ENCODE measurements at regions not wholly inside any gene's neighbourhood (a gene's known extent, or its start where the extent isn't known, plus 50 kb on each side); places are given as distances from the start of the nearest gene placed in this dataset.
"Not testable (repeated sequence)": the region's sequence is repeated elsewhere in the genome, so short reads cannot be mapped to it uniquely, and the experiment has no call there.

DNA sequence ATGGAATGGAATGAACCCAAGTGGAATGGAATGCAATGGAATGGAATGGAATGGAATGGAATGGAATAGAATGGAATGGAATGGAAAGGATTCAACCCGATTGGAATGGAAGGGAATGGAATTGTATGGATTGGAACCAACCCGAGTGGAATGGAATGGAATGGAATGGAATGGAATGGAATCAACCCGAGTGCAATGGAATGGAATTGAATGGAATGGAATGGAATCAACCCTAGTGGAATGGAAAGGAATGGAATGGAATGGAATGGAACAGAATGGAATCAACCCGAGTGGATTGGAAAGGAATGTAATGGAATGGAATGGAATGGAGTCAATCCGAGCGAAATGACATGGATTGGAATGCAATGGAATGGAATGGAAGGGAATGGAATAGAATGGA lies 1144.9 kb downstream of the RPIA start:
- not testable (repeated sequence) for H3K4me2 ChIP-seq (ENCODE audit: low read length); H3K4me1 ChIP-seq (ENCODE audit: control insufficient read depth, low read depth, low read length); H3K27ac ChIP-seq (ENCODE audit: low read depth, low read length); H2BK5ac ChIP-seq (ENCODE audit: low read length); H3K23ac ChIP-seq (ENCODE audit: low read length); H4K5ac ChIP-seq (ENCODE audit: low read length); H3K27me3 ChIP-seq (ENCODE audit: insufficient read depth, low read length, poor library complexity); H3K4me3 ChIP-seq (ENCODE audit: low read length); H2BK15ac ChIP-seq (replicated peaks; ENCODE audit: low read depth); H3K79me1 ChIP-seq (ENCODE audit: low read length); H3K18ac ChIP-seq (ENCODE audit: low read length); H4K8ac ChIP-seq (ENCODE audit: low read depth, low read length); H2AK5ac ChIP-seq (ENCODE audit: low read length); H3K56ac ChIP-seq (ENCODE audit: low read length); H3K79me2 ChIP-seq (ENCODE audit: control insufficient read depth, insufficient read depth, low read length); H2BK120ac ChIP-seq (ENCODE audit: low read depth, low read length); H3K4ac ChIP-seq (ENCODE audit: low read depth, low read length); H3K36me3 ChIP-seq (ENCODE audit: control insufficient read depth, insufficient read depth, low read length); H3K9ac ChIP-seq (ENCODE audit: low read length)
- DNase-seq, result peak; percentile 78
- WGBS (ENCODE audit: extremely low coverage, insufficient coverage, low lambda C conversion rate), result 100% methylated on average over 2 of the region's 6 CpGs

DNA sequence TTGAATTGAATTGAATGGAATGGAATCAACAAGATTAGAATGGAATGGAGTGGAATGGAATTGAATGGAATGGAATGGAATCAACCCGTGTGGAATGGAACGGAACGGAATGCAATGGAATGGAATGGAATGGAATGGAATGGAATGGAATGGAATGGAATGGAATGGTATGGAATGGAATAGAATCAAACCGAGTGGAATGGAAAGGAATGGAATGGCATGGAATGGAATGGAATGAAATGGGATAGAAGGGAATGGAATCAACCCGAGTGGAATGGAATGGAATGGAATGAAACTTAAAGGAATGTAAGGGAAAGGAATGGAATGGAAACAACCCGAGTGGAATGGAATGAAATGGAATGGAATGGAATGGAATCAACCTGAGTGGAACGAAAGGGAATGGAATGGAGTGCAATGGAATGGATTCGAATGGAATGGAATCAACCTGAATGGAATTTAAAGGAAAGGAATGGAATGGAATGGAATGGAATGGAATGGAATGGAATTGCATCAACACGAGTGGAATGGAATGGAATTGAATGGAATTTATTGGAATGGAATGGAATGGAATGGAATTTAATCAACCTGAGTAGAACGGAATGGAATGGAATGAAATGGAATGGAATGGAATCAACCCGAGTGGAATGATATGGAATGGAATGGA lies 1146.6 kb downstream of the RPIA start:
- Histone ChIP-seq H3K4ac (ENCODE audit: low read depth, low read length) (no peak overlapping the region), H3K4me1 (ENCODE audit: control insufficient read depth, low read depth, low read length) (no peaks in the 10 kb centered on the region), H2BK15ac (replicated peaks; ENCODE audit: low read depth) (no peak overlapping the region), H3K23ac (ENCODE audit: low read length) (no peak overlapping the region), H2AK5ac (ENCODE audit: low read length) (no peak overlapping the region), H2BK120ac (ENCODE audit: low read depth, low read length) (no peak overlapping the region), H3K4me3 (ENCODE audit: low read length) (peak overlapping the region; percentile 8), H3K4me2 (ENCODE audit: low read length) (no peak overlapping the region), H3K18ac (ENCODE audit: low read length) (no peak overlapping the region), H3K79me2 (ENCODE audit: control insufficient read depth, insufficient read depth, low read length) (no peaks in the 10 kb centered on the region), H3K36me3 (ENCODE audit: control insufficient read depth, insufficient read depth, low read length) (peaks cover 2% of the 10 kb centered on the region), H3K27me3 (ENCODE audit: insufficient read depth, low read length, poor library complexity) (no peaks in the 10 kb centered on the region), H3K56ac (ENCODE audit: low read length) (no peak overlapping the region), H4K5ac (ENCODE audit: low read length) (no peak overlapping the region), H2BK5ac (ENCODE audit: low read length) (no peak overlapping the region), H3K27ac (ENCODE audit: low read depth, low read length) (no peak overlapping the region), H3K9ac (ENCODE audit: low read length) (no peak overlapping the region), H3K79me1 (ENCODE audit: low read length) (no peaks in the 10 kb centered on the region), H4K8ac (ENCODE audit: low read depth, low read length) (no peak overlapping the region)
- WGBS (ENCODE audit: extremely low coverage, insufficient coverage, low lambda C conversion rate), result over 99% methylated on average over 9 of the region's 11 CpGs
- DNase-seq, result peak; percentile 48

DNA sequence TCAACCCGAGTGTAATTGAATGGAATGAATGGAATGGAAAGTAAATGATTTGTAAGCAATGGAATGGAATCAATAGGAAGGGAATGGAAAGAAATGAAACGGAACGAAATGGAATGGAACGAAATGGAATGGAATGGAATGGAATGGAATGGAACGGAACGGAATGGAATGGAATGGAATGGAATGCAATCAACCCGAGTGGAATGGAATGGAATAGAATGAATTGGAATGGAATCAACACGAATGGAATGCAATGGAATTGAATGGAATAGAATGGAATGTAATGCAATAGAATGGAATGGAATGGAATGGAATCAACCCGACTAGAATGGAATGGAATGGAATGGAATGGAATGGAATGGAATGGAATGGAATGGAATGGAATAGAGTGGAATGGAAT lies 1148.7 kb downstream of the RPIA start:
- not testable (repeated sequence) for H3K36me3 ChIP-seq (ENCODE audit: control insufficient read depth, insufficient read depth, low read length); H2BK5ac ChIP-seq (ENCODE audit: low read length); H3K18ac ChIP-seq (ENCODE audit: low read length); H3K23ac ChIP-seq (ENCODE audit: low read length); H3K27ac ChIP-seq (ENCODE audit: low read depth, low read length); H3K79me2 ChIP-seq (ENCODE audit: control insufficient read depth, insufficient read depth, low read length); H3K4me1 ChIP-seq (ENCODE audit: control insufficient read depth, low read depth, low read length); H3K79me1 ChIP-seq (ENCODE audit: low read length); H3K4me2 ChIP-seq (ENCODE audit: low read length); H3K27me3 ChIP-seq (ENCODE audit: insufficient read depth, low read length, poor library complexity); H3K9ac ChIP-seq (ENCODE audit: low read length); H2BK15ac ChIP-seq (replicated peaks; ENCODE audit: low read depth); H2BK120ac ChIP-seq (ENCODE audit: low read depth, low read length); H4K8ac ChIP-seq (ENCODE audit: low read depth, low read length); H2AK5ac ChIP-seq (ENCODE audit: low read length); H3K4me3 ChIP-seq (ENCODE audit: low read length); H3K4ac ChIP-seq (ENCODE audit: low read depth, low read length); H4K5ac ChIP-seq (ENCODE audit: low read length); H3K56ac ChIP-seq (ENCODE audit: low read length)
- DNase-seq, result peak; percentile 63
- 100% methylated on average over 6 of the region's 9 CpGs for WGBS (ENCODE audit: extremely low coverage, insufficient coverage, low lambda C conversion rate)

DNA sequence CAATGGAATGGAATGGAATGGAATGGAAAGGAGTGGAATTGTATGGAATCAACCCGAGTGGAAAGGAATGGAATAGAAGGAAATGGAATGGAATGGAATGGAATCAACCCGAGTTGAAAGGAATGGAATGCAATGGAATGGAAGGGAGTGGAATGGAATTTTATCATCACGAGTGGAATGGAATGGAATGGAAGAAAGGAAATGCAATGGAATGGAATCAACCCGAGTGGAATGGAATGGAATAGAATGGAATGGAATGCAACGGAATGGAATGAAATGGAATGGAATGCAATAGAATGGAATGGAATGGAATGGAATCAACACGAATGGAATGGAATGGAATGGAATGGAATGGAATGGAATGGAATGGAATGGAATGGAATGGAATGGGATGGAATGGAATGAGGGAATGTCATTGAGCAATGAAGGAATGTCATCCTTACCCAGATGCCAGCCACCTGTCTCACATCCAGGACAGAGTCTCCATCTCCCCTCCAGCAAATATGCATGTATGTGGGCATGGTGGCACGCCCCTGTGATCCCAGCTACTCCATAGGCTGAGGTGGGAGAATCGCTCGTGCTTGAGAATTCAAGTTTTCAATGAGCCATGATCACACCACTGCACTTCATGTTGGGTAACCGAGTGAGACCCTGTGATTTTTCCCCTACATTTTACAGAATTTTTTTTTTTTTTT lies 1149.5 kb downstream of the RPIA start:
- not testable (repeated sequence) for H2BK5ac ChIP-seq (ENCODE audit: low read length); H2BK15ac ChIP-seq (replicated peaks; ENCODE audit: low read depth); H3K4me1 ChIP-seq (ENCODE audit: control insufficient read depth, low read depth, low read length); H3K4me3 ChIP-seq (ENCODE audit: low read length); H3K56ac ChIP-seq (ENCODE audit: low read length); H3K18ac ChIP-seq (ENCODE audit: low read length); H3K79me1 ChIP-seq (ENCODE audit: low read length); H3K23ac ChIP-seq (ENCODE audit: low read length); H4K8ac ChIP-seq (ENCODE audit: low read depth, low read length); H3K27me3 ChIP-seq (ENCODE audit: insufficient read depth, low read length, poor library complexity); H2BK120ac ChIP-seq (ENCODE audit: low read depth, low read length); H3K27ac ChIP-seq (ENCODE audit: low read depth, low read length); H3K9ac ChIP-seq (ENCODE audit: low read length); H3K4ac ChIP-seq (ENCODE audit: low read depth, low read length); H3K36me3 ChIP-seq (ENCODE audit: control insufficient read depth, insufficient read depth, low read length); H4K5ac ChIP-seq (ENCODE audit: low read length); H2AK5ac ChIP-seq (ENCODE audit: low read length); H3K79me2 ChIP-seq (ENCODE audit: control insufficient read depth, insufficient read depth, low read length); H3K4me2 ChIP-seq (ENCODE audit: low read length)
- whole genome bisulfite sequencing (ENCODE audit: extremely low coverage, insufficient coverage, low lambda C conversion rate), result 100% methylated on average over 1 of the region's 10 CpGs
- peak; percentile 28 for DNase-seq

DNA sequence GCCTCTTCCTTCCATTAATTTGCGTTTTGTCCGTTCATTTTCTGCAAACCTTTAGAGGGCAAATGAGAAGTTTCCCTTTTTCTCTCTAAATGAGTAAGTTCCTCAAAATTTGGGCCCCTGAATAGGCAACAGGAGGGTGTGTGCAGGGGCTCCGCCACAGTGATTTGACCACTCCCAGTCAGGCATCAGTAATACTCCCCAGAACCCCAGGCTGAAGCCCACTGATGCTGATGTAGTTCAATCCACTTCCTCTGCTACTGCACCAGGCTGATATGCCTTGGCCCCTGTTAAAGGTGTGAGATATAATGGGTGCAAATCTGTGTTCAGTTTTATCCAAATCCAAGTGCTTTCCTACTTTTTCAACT lies 1150.0 kb downstream of the RPIA start:
- Histone ChIP-seq H3K4me3 (ENCODE audit: low read length) (no peak overlapping the region), H3K4me2 (ENCODE audit: low read length) (no peak overlapping the region), H3K18ac (ENCODE audit: low read length) (no peak overlapping the region), H3K79me1 (ENCODE audit: low read length) (no peaks in the 10 kb centered on the region), H2BK5ac (ENCODE audit: low read length) (no peak overlapping the region), H3K56ac (ENCODE audit: low read length) (no peak overlapping the region), H2AK5ac (ENCODE audit: low read length) (no peak overlapping the region), H2BK15ac (replicated peaks; ENCODE audit: low read depth) (no peak overlapping the region), H3K4me1 (ENCODE audit: control insufficient read depth, low read depth, low read length) (no peaks in the 10 kb centered on the region), H3K27me3 (ENCODE audit: insufficient read depth, low read length, poor library complexity) (no peaks in the 10 kb centered on the region), H2BK120ac (ENCODE audit: low read depth, low read length) (no peak overlapping the region), H4K8ac (ENCODE audit: low read depth, low read length) (no peak overlapping the region), H3K36me3 (ENCODE audit: control insufficient read depth, insufficient read depth, low read length) (no peaks in the 10 kb centered on the region), H3K4ac (ENCODE audit: low read depth, low read length) (no peak overlapping the region), H3K27ac (ENCODE audit: low read depth, low read length) (no peak overlapping the region), H3K79me2 (ENCODE audit: control insufficient read depth, insufficient read depth, low read length) (no peaks in the 10 kb centered on the region), H3K9ac (ENCODE audit: low read length) (no peak overlapping the region), H4K5ac (ENCODE audit: low read length) (no peak overlapping the region), H3K23ac (ENCODE audit: low read length) (no peak overlapping the region)
- no CpG with 5 or more reads among the region's 3 CpGs for WGBS (ENCODE audit: extremely low coverage, insufficient coverage, low lambda C conversion rate)
- DNase-seq, result no peak

All from mesendoderm (in vitro differentiated cells).